Left kidney (tissue), 1 donor: ENCODE measurements at regions not wholly inside any gene's neighbourhood (a gene's known extent, or its start where the extent isn't known, plus 50 kb on each side); places are given as distances from the start of the nearest gene placed in this dataset.

Experiments
- DNase-seq: peaks from one replicate; pipeline ENCODE4 v3.0.0-alpha.2; 2013

- no peak for DNase-seq
Measured at GRCh38 chr16:52101246-52101645, 445.7 kb downstream of the TOX3 start.

DNA sequence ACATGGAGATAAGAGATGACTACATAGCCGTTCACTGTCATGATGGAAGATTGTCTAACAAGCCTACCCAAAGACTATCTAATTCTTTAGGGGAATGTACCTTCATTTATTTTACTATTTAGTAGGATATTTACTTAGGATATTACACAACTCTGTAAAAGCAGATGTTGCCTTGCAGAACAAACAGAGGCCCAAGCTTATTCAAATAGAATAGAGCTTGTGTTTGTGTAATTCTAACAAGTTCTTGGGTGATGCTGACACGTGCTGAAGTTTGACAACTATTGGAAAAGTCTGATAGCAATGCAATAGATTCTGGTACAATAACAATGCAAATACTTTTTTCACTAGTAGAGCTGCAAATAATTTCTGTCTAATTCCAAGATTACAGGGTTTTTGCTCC lies 447.6 kb downstream of the TOX3 start:
- DNase-seq, result no peak

- no peak for DNase-seq
Measured at GRCh38 chr16:52095471-52095870, 451.5 kb downstream of the TOX3 start.

DNA sequence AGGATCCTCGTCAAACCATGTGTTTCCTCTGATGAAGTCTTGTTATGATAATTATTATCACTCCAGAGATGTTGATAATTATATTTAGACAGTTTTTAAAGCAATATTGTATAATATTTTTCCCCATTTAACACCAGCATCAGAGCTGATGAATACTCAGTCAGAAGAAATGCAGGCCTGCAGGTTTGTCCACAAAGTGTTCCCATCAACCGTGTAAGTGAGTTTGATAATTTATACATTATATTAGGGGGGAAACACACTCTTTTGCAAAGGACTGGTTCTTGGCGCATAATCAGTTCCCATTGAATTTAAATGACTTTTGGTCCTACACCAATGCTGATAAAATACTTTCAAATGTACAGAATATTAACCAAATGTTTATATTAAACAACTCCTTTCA lies 454.8 kb downstream of the TOX3 start:
- DNase-seq, result no peak

DNA sequence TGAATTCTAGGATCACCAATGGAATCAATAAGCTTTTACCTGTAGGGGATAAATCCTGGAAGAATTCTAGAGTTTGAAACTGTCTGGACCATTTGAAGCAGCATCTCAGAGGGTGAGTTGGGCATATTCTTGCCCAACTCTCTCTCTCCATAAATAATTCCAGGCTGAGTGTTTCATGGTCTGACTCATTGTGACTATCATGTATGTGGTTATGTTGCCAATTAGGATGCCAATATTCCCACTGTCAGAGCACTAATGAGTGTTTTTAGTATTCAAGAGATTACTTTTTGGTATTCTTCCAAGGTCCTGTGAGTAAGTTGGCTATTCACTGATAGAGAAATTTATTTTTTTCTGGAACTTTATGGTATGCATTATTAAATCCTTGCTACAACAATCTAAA lies 456.9 kb downstream of the TOX3 start:
- DNase-seq, result no peak

- DNase-seq, result no peak
Measured at GRCh38 chr16:52089476-52089875, 457.5 kb downstream of the TOX3 start.

DNA sequence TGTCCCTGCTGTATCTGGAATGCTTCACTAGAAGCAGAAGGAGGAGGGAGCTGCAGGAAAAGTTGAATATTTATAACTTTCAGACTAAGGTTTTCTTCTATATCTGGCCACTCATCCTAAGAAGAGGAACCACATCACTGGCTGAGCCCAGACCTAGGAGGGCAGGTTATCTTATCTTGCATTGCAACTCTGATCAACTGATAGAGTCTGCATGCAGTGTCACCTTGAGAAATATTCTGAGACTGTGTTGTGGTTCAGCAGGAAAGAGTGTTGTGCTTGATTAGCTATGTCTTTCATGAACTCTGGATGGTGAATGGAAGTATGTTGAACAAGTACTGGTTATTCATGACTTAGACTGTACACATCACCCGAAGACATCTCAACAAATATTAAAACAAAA lies 460.0 kb downstream of the TOX3 start:
- no peak for DNase-seq

- no peak for DNase-seq
Measured at GRCh38 chr16:52078716-52079655, 468.0 kb downstream of the TOX3 start.

GRCh38 chr16:52077607-52078006 lies 469.3 kb downstream of the TOX3 start:
- DNase-seq, result no peak

- DNase-seq, result no peak
Measured at GRCh38 chr16:52076801-52077201, 470.1 kb downstream of the TOX3 start.

DNA sequence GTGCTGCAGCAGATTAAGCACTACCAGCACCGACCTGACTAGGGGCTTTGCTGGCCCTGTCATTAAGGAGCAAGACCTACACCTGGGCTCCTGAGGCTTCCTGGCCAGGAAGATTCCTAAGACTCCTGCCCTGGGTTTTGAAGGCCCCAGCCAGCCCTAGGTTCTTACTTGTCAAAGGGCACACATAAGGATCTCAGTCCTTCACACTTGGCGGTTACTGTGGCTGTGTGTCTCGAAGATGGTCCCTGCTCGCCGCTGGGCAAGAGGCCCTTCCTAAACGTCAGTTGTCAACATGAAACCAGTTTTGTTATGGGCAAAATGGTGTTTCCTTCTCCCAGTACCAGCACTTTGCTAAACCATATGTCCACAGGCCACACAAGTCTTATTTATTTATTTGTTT lies 470.6 kb downstream of the TOX3 start:
- DNase-seq, result no peak

DNA sequence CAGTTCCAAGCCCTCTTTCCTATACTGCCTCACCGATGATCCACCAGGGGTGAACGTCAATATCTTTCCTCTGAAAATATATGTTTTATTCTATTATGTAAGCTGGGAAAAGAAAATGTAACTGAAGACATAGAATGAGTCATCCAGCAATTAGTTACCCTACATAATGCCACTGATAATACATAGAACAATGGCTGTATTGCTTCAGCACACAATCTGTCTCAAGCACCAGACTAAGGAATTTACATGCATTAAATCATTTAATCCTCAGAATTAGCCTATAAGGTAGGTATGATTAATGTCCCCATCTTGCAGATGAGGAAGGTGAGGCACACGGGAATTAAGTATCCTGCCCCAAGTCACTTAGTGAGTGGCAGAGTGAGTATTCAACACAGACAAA lies 472.8 kb downstream of the TOX3 start:
- DNase-seq, result no peak

DNA sequence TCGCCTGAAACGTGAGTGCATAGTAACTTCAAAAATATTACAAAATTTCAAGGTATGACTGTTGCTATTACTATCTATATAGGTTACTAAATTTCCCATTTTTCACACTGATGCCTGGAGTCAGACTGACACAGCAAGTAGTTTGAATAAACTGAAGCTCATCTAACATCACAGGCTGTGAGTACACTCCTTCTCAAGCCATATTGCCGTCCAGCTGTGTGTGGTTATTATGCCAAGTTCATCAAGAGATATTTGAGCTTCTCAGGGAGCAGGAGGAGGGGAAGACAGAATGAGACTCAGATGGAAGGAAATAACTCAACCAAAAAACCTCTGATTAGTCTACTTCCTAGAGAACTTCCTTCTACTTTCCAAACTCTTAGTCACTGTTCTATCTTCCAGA lies 473.9 kb downstream of the TOX3 start:
- no peak for DNase-seq

DNA sequence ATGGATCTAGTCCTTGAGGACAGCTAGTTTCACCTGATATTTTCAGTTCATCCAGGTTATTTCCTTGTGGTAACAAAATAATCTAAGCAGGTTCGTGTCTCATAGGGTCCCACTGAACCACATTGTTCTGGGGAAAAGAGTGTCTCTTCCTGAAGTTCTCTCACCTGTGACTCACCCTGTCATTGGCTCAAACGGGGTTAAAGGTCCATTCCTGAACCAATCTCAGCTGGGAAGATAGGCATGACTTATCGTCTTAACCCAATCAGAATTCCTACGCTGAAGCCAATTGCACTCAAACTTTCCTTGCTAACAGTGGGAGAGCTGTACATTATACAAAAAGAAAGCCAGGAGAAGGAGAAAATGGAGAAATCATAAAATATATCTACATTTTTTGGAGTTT lies 475.8 kb downstream of the TOX3 start:
- DNase-seq, result no peak

- DNase-seq, result no peak
Measured at GRCh38 chr16:52070341-52071057, 476.4 kb downstream of the TOX3 start.

DNA sequence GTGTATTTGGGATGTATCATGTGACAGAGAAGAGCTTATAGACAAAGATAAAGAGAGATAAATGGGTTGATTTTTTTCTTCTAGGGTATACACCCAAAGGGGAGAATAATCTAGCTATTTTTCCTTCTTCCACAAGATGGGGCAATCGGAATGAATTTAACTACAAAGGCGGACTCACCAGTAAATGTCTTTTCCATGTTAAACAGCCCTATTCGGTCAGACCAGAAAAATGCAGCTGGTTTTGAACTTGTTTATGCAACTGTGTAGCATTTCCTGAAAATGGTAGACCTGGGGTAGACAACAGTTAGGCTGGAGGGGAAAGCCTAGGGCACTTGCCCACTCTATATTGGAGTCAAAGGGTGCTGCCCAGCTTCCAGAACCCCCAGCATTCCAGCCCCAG lies 477.1 kb downstream of the TOX3 start:
- peak; percentile 61 for DNase-seq

- DNase-seq, result peak; percentile 33
Measured at GRCh38 chr16:52068447-52069074, 478.4 kb downstream of the TOX3 start.

DNA sequence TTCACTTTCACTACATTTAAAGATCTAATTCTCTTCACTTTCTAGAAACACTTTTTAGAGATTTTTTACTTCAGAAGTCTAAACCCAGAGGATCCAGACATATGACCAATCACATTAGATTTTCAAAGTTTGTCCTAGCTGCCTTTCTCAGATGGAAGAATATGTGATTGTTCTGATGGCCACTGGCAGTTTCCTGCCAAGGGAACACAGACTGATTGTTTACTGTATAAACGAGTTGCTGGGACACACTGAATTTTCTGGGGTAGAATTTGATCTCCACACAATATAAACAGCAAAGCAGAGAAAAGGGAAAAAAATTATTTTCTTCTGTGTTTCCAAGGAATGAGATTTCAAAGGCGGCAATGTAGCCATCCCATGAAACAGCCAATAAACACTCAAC lies 480.0 kb downstream of the TOX3 start:
- no peak for DNase-seq

- no peak for DNase-seq
Measured at GRCh38 chr16:52056259-52056658, 490.7 kb downstream of the TOX3 start.

DNA sequence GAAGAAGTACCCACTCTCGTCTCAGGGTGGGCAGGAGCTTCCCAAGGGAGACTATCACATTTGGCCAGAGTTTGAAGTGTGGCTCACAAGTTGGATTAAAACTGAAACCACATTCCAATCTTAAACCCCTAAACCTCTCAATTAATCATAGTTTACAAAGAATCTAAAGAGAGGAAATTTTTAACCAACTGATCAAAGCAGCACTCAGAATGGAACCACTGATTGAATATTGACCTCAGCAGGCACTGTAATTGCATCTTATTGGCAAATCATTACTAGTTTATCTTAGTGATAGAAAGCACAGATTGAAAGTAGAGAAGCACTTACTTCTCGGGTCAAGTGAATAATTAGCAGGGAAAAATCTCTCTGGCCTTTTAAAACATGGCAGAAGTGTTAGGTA lies 491.6 kb downstream of the TOX3 start:
- DNase-seq, result no peak

DNA sequence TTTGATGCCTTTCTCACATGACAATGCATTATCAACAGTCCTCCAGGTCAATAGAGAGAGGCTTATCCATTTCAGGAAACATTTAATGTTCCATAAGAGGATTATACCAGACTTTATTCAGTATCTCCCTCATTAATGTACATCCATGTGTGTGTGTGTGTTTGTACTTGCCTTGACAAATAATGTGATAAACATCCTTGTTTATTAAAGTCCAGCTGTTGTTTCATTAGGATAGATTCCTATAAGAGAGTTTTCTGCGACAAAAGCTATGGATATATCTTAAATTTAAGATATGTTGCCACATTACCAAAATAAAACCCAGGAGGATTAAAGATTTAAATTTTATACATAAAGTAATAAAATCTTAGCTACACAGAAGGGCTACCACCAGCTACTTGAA lies 492.6 kb downstream of the TOX3 start:
- DNase-seq, result no peak

DNA sequence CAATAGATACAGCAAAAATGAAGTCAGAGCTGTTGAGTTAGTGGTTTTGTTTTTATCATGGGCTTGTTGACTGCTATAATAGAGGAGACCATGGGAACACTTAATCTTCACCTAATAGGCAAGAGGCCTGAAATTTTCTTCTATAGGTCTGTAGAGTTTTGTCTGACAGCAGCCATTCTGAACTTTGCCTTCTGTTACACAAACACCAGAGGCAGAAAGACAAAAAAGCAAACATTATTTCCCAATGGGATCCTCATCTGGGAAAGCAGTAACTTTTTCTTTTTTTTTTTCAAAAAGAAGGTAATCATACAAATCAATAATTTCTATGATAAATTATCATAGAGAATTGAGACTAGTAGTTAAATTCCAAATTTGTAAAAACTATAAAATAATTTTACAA lies 494.1 kb downstream of the TOX3 start:
- no peak for DNase-seq
